HCT116 (cell line): ENCODE measurements at regions not wholly inside any gene's neighbourhood (a gene's known extent, or its start where the extent isn't known, plus 50 kb on each side); places are given as distances from the start of the nearest gene placed in this dataset.

Experiments
- ATAC-seq: fragments of 200-7000 bp; cut with Tn5 transposase; 2 replicates; pipeline ENCODE4 v1.9.1; 2020; ENCODE audit warnings: mild to moderate bottlenecking, moderate library complexity
- BruUV-seq: library from RNA; stranded (reverse); fragments of 400-500 nt; replicated peaks from 2 replicates; lab custom pipeline; 2021; lab: Mats Ljungman, UMichigan
- CTCF ChIA-PET: fragments of 300-600 bp; sonication (Branson Sonifier 250); formaldehyde crosslinking; loops from one replicate; lab custom pipeline; 2021; ENCODE audit warnings: antibody characterized with exemption; lab: Charles Lee
- POLR2A ChIA-PET: fragments of 300-600, 350-600 bp; sonication (Branson Sonifier 250); formaldehyde crosslinking; loops from one replicate; lab custom pipeline; 2021; ENCODE audit warnings: antibody characterized with exemption; lab: Charles Lee
- RAD21 ChIA-PET, 2 experiments: fragments of 300-600 bp; sonication (Branson Sonifier 250); formaldehyde crosslinking; loops; one replicate each; lab custom pipeline; 2023; ENCODE audit warnings: low total read pairs in 2 of 2; ENCODE audit not compliant: uncharacterized antibody in 2 of 2, unreplicated experiment in 2 of 2, low non-redundant PET in 1 of 2; lab: Charles Lee
- DNase-seq: peaks from one replicate; pipeline ENCODE4 v3.0.0-alpha.2; 2010; ENCODE audit warnings: low read depth, low spot score
- H2AFZ ChIP-seq: fragments of 200-600 bp; shearing (Covaris generic), sonication (generic); 2 replicates; pipeline ENCODE4 v1.6.1; 2017; ENCODE audit warnings: low read depth, mixed run types, mixed read lengths, antibody characterized with exemption, low read length; ENCODE audit not compliant: poor library complexity, severe bottlenecking
- H3K27ac ChIP-seq: 2 replicates; pipeline ENCODE4 v1.5.1; 2012; ENCODE audit warnings: low read depth, low read length
- H3K27me3 ChIP-seq: fragments of 200-600 bp; sonication (generic); 2 replicates; pipeline ENCODE4 v1.6.1; 2016; ENCODE audit warnings: mixed run types, low read length, mixed read lengths; ENCODE audit not compliant: insufficient read depth
- H3K36me3 ChIP-seq, 2 experiments: fragments of 200-500 bp in 1 of 2; fragments of 200-600 bp in 1 of 2; sonication (Bioruptor generic) in 1 of 2; sonication (generic) in 1 of 2; 2 replicates each; pipeline versions ENCODE4 v1.5.1 to v1.6.1; 2014 to 2016; ENCODE audit warnings: low read length in 2 of 2, inconsistent platforms in 1 of 2, mixed read lengths in 1 of 2, mixed run types in 1 of 2; ENCODE audit not compliant: insufficient read depth in 2 of 2, control insufficient read depth in 1 of 2
- H3K4me1 ChIP-seq, 2 experiments: fragments of 200-600 bp in 1 of 2; sonication (generic) in 1 of 2; 2 replicates each; pipeline versions ENCODE4 v1.5.1 to v1.6.1; 2012 to 2017; ENCODE audit warnings: low read length in 2 of 2, inconsistent platforms in 1 of 2, mild to moderate bottlenecking in 1 of 2, mixed read lengths in 1 of 2, mixed run types in 1 of 2, moderate library complexity in 1 of 2; ENCODE audit not compliant: insufficient read depth in 2 of 2, control insufficient read depth in 1 of 2
- H3K4me2 ChIP-seq: fragments of 200-600 bp; sonication (generic); 2 replicates; pipeline ENCODE4 v1.6.1; 2017; ENCODE audit warnings: mixed run types, low read length, mixed read lengths
- H3K4me3 ChIP-seq, 2 experiments: fragments of 200-600 bp in 1 of 2; sonication (generic) in 1 of 2; replicated peaks in 1 of 2; 2 replicates each; pipeline ENCODE4 v1.5.1; 2011 to 2016; ENCODE audit warnings: low read length in 2 of 2, control low read depth in 1 of 2, low read depth in 1 of 2, mild to moderate bottlenecking in 1 of 2, mixed read lengths in 1 of 2, mixed run types in 1 of 2
- H3K79me2 ChIP-seq: fragments of 200-600 bp; sonication (generic); 2 replicates; pipeline ENCODE4 v1.6.1; 2017; ENCODE audit warnings: mild to moderate bottlenecking, mixed run types, low read length, moderate library complexity, mixed read lengths; ENCODE audit not compliant: insufficient read depth
- H3K9ac ChIP-seq: fragments of 200-600 bp; sonication (generic); 2 replicates; pipeline ENCODE4 v1.6.1; 2016; ENCODE audit warnings: low read length, mixed read lengths
- H3K9me2 ChIP-seq: fragments of 200-600 bp; sonication (generic), shearing (Covaris generic); 2 replicates; pipeline ENCODE4 v1.6.1; 2017; ENCODE audit warnings: mixed run types, mild to moderate bottlenecking, moderate library complexity; ENCODE audit not compliant: insufficient read depth
- H3K9me3 ChIP-seq, 2 experiments: fragments of 200-500 bp in 1 of 2; fragments of 200-600 bp in 1 of 2; sonication (Bioruptor generic) in 1 of 2; sonication (generic) in 1 of 2; 2 replicates each; pipeline ENCODE4 v1.6.1; 2014 to 2017; ENCODE audit warnings: low read length in 2 of 2, mixed read lengths in 2 of 2, inconsistent platforms in 1 of 2, low read depth in 1 of 2, mild to moderate bottlenecking in 1 of 2, mixed run types in 1 of 2, moderate library complexity in 1 of 2; ENCODE audit not compliant: control insufficient read depth in 1 of 2, insufficient read depth in 1 of 2
- H4K20me1 ChIP-seq: fragments of 200-600 bp; sonication (generic), shearing (Covaris generic); 2 replicates; pipeline ENCODE4 v1.6.1; 2017; ENCODE audit warnings: mixed run types, mild to moderate bottlenecking, moderate library complexity; ENCODE audit not compliant: insufficient read depth
- ATF3 ChIP-seq: IDR thresholded peaks from 2 replicates; pipeline ENCODE4 v1.6.1; 2012
- EGR1 ChIP-seq: IDR thresholded peaks from 2 replicates; pipeline ENCODE4 v1.6.1; 2012; ENCODE audit warnings: low read depth
- EZH2 ChIP-seq: fragments of 200-600 bp; sonication (generic); IDR thresholded peaks from 2 replicates; pipeline ENCODE4 v1.6.1; 2017; ENCODE audit warnings: antibody characterized with exemption, mixed run types
- EZH2phosphoT487 ChIP-seq: fragments of 200-600 bp; IDR thresholded peaks from 2 replicates; pipeline ENCODE4 v1.6.1; 2018; ENCODE audit warnings: antibody characterized with exemption, borderline replicate concordance
- POLR2AphosphoS5 ChIP-seq: IDR thresholded peaks from 2 replicates; pipeline ENCODE4 v1.6.1; 2011; ENCODE audit warnings: mild to moderate bottlenecking, low read depth, low read length, moderate library complexity
- REST ChIP-seq: IDR thresholded peaks from 2 replicates; pipeline ENCODE4 v1.6.1; 2012; ENCODE audit warnings: low read depth
- TCF7L2 ChIP-seq: IDR thresholded peaks from 2 replicates; pipeline ENCODE4 v1.7.0; 2011; ENCODE audit warnings: borderline replicate concordance, inconsistent platforms; ENCODE audit not compliant: insufficient read depth, insufficient read length; ENCODE audit errors: extremely low read depth
- intact Hi-C: fragments of 100-400 bp; cut with micrococcal nuclease; formaldehyde crosslinking; loops from 2 replicates; pipeline ENCODE4 v1.10.0; 2022

GRCh38 chr5:24433555-24433954 lies 211.2 kb downstream of the CDH10 start:
- TF ChIP-seq ATF3, result no peak
- no peak for TF ChIP-seq TCF7L2
- no peak for TF ChIP-seq EZH2phosphoT487
- no peak for TF ChIP-seq REST
- TF ChIP-seq POLR2AphosphoS5, result no peak
- TF ChIP-seq EZH2, result no peak
- no peak for TF ChIP-seq EGR1
- no peak overlapping the region for H3K4me3 ChIP-seq
- H3K9me2 ChIP-seq, result no peaks in the 10 kb centered on the region
- no peaks in the 10 kb centered on the region for H4K20me1 ChIP-seq
- DNase-seq (no peak), ATAC-seq (no peak)
- peaks cover 11 to 28% of the 10 kb centered on the region in 2 experiments; a peak in 2 of 4 replicates for H3K9me3 ChIP-seq
- H3K27me3 ChIP-seq, result no peaks in the 10 kb centered on the region
- H3K27ac ChIP-seq, result no peak overlapping the region
- H3K9ac ChIP-seq, result no peak overlapping the region
- no peak overlapping the region for H2AFZ ChIP-seq
- RAD21 ChIA-PET, result no interaction called here
- POLR2A ChIA-PET, result no interaction called here
- H3K79me2 ChIP-seq, result no peaks in the 10 kb centered on the region
- intact Hi-C loops, result no loop called here
- H3K4me1 ChIP-seq, result no peaks in the 10 kb centered on the region
- BruUV-seq, result no TSS peak
- CTCF ChIA-PET, result no interaction called here
- H3K36me3 ChIP-seq, result no peaks in the 10 kb centered on the region
- H3K4me2 ChIP-seq, result no peak overlapping the region
